Cardiac fibroblast (primary cell): ENCODE measurements at regions not wholly inside any gene's neighbourhood (a gene's known extent, or its start where the extent isn't known, plus 50 kb on each side); places are given as distances from the start of the nearest gene placed in this dataset.

ENCODE experiments used
- DNase-seq, 2 donors: peaks; one replicate each; pipeline versions ENCODE4 v3.0.0 to v3.0.0-alpha.2; 2010; ENCODE audit warnings: low read depth in 2 of 2
- H3K4me3 ChIP-seq, 2 donors: replicated peaks in 1 of 2; 1 replicate in 1 of 2; 2 replicates in 1 of 2; pipeline ENCODE4 v1.5.1; 2011; ENCODE audit warnings: low read depth in 2 of 2, low read length in 2 of 2, mild to moderate bottlenecking in 2 of 2, moderate library complexity in 1 of 2
- TF ChIP-seq, protein P1 (sequence below): IDR thresholded peaks from one replicate; pipeline ENCODE4 v1.5.1; 2011; ENCODE audit warnings: low read depth, mild to moderate bottlenecking, low read length, inconsistent platforms

DNA sequence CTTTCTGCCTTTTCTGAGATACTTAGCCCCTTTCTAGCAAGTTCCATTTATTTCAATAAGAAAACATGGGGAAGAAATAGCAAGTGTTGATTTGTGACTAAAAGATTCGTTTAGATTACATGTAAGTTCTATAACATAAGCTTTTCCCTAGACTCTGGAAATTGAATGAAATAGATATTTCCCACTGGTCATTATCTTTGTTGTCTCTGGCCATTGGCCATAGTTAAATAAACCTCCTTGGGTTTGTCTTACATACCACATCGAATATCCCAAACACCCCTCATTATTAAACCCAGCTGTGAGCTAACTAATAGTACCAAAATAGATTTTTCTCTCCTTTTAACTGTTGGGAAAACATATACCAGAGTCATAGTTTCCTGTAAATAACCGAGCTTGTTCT is 534.8 kb downstream of the IQCM start:
- H3K4me3 ChIP-seq, result no peak overlapping the region
- TF ChIP-seq, protein P1, sequence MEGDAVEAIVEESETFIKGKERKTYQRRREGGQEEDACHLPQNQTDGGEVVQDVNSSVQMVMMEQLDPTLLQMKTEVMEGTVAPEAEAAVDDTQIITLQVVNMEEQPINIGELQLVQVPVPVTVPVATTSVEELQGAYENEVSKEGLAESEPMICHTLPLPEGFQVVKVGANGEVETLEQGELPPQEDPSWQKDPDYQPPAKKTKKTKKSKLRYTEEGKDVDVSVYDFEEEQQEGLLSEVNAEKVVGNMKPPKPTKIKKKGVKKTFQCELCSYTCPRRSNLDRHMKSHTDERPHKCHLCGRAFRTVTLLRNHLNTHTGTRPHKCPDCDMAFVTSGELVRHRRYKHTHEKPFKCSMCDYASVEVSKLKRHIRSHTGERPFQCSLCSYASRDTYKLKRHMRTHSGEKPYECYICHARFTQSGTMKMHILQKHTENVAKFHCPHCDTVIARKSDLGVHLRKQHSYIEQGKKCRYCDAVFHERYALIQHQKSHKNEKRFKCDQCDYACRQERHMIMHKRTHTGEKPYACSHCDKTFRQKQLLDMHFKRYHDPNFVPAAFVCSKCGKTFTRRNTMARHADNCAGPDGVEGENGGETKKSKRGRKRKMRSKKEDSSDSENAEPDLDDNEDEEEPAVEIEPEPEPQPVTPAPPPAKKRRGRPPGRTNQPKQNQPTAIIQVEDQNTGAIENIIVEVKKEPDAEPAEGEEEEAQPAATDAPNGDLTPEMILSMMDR, result no peak
- peak in 1 of 2 donors; percentile 6 for DNase-seq

DNA sequence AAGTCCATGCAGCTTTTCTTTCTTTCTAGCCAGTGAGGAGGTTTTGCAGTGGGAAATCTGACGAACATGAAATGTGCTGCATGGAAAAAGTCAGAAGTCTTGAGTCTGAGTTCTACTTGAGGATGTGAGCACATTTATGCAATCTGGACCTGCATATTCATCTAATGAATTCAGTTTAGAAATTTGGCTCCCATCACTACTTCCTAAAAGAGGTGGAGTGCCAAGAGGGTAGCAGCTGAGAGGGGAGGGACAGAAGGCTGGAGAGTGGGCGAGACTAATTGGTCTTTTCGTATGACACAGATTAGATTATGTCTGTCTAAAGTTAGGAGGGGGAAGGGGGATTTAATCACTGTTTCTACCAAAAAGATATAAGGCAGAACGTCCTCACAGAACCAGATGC is 535.9 kb downstream of the IQCM start:
- H3K4me3 ChIP-seq, result no peak overlapping the region
- peak in 1 of 2 donors; percentile 35 for DNase-seq
- TF ChIP-seq, protein P1, result no peak

DNA sequence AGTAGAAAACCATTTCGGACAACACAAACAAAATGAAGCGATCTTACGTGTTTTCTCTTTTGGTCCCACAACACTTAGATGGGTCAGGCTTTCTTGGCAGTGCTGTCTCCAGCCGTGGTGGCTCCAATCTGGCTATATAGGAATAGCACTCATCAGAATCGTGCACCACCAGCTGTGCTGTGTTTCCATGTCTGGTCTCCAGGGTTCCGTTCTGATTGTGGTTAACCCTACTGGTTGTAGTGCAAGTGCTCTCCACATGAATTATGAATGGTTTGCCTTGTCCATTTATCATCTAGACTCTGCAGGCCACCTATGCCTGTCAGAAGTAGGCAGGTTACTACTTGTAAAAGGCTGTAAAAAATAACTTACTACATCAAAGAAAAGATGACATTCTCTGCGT is 536.3 kb downstream of the IQCM start:
- H3K4me3 ChIP-seq, result no peak overlapping the region
- no peak for DNase-seq
- TF ChIP-seq, protein P1, result no peak

DNA sequence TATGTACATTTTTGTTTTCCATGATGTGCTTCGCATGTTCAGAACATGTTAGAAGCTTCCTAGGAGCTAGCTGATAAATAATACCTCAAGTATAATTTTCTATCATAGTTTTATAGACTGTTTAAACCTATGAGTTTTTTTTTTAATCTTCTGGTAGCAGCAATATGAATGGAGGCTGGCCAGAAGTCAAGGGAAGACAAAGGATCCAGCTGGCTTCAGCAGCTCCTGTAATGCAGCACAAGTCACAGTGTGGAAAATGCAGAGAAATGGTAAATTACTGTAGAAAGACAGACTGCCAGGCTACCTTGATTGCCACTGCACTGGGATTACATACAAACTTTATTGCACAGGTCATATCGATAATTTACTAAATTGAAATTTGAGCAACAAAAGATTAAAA is 537.9 kb downstream of the IQCM start:
- TF ChIP-seq, protein P1, result no peak
- H3K4me3 ChIP-seq, result no peak overlapping the region
- DNase-seq, result no peak

DNA sequence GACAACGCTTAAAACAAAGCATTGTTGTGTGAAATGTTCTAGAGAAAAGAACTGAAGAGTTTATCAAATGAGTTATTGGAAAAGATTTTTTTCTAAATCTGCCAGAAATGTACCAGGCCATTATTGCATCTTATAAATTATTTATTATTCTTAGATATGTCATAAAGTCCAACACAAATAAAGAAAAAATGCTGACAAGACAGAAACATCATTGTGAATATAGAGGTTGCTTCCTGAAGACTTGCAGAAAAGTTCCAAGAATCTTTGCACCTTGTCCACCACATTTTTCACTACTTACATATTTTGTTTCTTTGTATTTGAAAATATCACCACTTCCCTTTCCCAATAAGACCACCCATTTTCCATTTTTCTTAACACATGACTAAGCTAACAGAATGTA is 545.8 kb downstream of the IQCM start:
- TF ChIP-seq, protein P1, result no peak
- no peak overlapping the region for H3K4me3 ChIP-seq
- no peak for DNase-seq

DNA sequence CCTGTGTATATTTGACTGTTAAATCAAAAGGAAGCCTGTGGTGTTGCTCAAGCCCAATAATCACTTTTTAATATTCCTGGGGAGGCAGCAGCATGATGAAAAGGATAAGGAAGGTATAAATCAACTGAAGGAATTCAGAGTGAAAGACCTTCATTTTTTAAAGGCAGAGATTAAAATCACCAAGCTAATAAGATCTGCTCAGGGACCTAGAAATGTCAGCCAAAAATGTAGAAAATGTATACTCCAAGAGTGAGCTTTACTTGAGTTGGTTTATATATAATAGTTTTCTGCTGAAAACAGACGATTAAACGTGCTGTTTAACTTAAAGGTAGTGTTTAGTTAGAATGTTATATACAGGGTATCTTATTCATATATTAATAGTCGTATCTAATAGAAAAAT is 549.3 kb downstream of the IQCM start:
- TF ChIP-seq, protein P1, result no peak
- no peak overlapping the region for H3K4me3 ChIP-seq
- DNase-seq, result no peak

DNA sequence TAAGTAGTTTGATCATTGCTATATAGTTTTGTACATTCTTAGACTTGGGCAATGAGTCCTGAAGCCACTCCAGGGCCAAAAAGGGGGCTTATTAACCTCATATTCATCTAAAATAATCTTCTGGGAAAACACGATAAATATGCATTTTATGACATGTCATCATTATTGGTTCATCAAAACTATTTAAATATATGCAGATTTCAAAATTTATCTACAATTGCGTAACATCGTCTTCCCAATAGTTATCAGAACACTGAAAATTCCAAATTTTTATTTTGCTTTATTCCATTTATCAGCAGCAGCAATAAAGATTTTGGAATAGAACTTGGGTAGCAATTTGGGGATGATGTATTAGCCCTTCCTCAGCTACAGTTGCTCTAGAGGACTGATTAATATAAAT is 550.0 kb downstream of the IQCM start:
- DNase-seq, result no peak
- no peak overlapping the region for H3K4me3 ChIP-seq
- TF ChIP-seq, protein P1, result no peak
